Fibroblast of the aortic adventitia (primary cell): ENCODE measurements at regions not wholly inside any gene's neighbourhood (a gene's known extent, or its start where the extent isn't known, plus 50 kb on each side); places are given as distances from the start of the nearest gene placed in this dataset. TPM values are rescaled to one million over a fixed set of nuclear protein-coding genes. Genes with fewer than 3 reads are reported as not detected.

ENCODE experiments used
- small RNA-seq: library from RNA; depleted of rRNA; stranded (forward); fragments of <200 nt; gene quantifications from one replicate; pipeline ENCODE3, GENCODE V24; 2012

Small RNA genes in the stretch of these regions (small RNA-seq; reads per million reads assigned to genes)
- gene RNU6-1066P: not detected
